Mesenchymal stem cell (in vitro differentiated cells and primary cell): ENCODE measurements at regions not wholly inside any gene's neighbourhood (a gene's known extent, or its start where the extent isn't known, plus 50 kb on each side); places are given as distances from the start of the nearest gene placed in this dataset.

Experiments
- DNase-seq: peaks from one replicate; pipeline ENCODE4 v3.0.0-alpha.2; 2013
- H2AFZ ChIP-seq: one replicate; pipeline ENCODE4 v1.6.1; 2013; ENCODE audit warnings: low read depth, mild to moderate bottlenecking, control low read depth, inconsistent platforms, low read length, moderate library complexity
- H2AK5ac ChIP-seq: 2 replicates; pipeline ENCODE4 v1.6.1; 2013; ENCODE audit warnings: low read length, moderate library complexity, mild to moderate bottlenecking, inconsistent platforms; ENCODE audit not compliant: severe bottlenecking
- H2BK120ac ChIP-seq: one replicate; pipeline ENCODE4 v1.6.1; 2013; ENCODE audit warnings: low read depth, mild to moderate bottlenecking, inconsistent platforms, low read length, moderate library complexity
- H2BK12ac ChIP-seq, 2 experiments: one replicate each; pipeline ENCODE4 v1.6.1; 2013; ENCODE audit warnings: inconsistent platforms in 2 of 2, low read length in 2 of 2, mild to moderate bottlenecking in 2 of 2, moderate library complexity in 2 of 2, control low read depth in 1 of 2
- H2BK15ac ChIP-seq: one replicate; pipeline ENCODE4 v1.6.1; 2013; ENCODE audit warnings: mild to moderate bottlenecking, low read depth, inconsistent platforms; ENCODE audit not compliant: poor library complexity, severe bottlenecking
- H2BK5ac ChIP-seq: 2 replicates; pipeline ENCODE4 v1.6.1; 2013; ENCODE audit warnings: low read depth, mild to moderate bottlenecking, low read length, control low read depth, inconsistent platforms; ENCODE audit not compliant: poor library complexity, severe bottlenecking
- H3K14ac ChIP-seq, 2 experiments: one replicate each; pipeline ENCODE4 v1.6.1; 2013; ENCODE audit warnings: inconsistent platforms in 2 of 2, low read length in 2 of 2, control low read depth in 1 of 2, mild to moderate bottlenecking in 1 of 2, moderate library complexity in 1 of 2
- H3K18ac ChIP-seq, 2 experiments: one replicate each; pipeline ENCODE4 v1.6.1; 2013; ENCODE audit warnings: inconsistent platforms in 2 of 2, low read length in 2 of 2, control low read depth in 1 of 2, low read depth in 1 of 2, mild to moderate bottlenecking in 1 of 2
- H3K23ac ChIP-seq, 2 experiments: one replicate each; pipeline ENCODE4 v1.6.1; 2013; ENCODE audit warnings: inconsistent platforms in 2 of 2, low read length in 2 of 2, mild to moderate bottlenecking in 2 of 2, moderate library complexity in 2 of 2, control low read depth in 1 of 2
- H3K27ac ChIP-seq: 2 replicates; pipeline ENCODE4 v1.5.1; 2013; ENCODE audit warnings: mild to moderate bottlenecking, moderate library complexity, low read length, control low read depth, inconsistent platforms; ENCODE audit not compliant: poor library complexity, severe bottlenecking
- H3K27me3 ChIP-seq, 2 experiments: 2 replicates each; pipeline versions ENCODE4 v1.6.1 to v1.7.0; 2013; ENCODE audit warnings: low read length in 2 of 2, mild to moderate bottlenecking in 2 of 2, moderate library complexity in 2 of 2, control low read depth in 1 of 2, inconsistent platforms in 1 of 2; ENCODE audit not compliant: control insufficient read depth in 1 of 2, insufficient read depth in 1 of 2
- H3K36me3 ChIP-seq, 2 experiments: 2 replicates each; pipeline versions ENCODE4 v1.6.1 to v1.7.0; 2013; ENCODE audit warnings: low read length in 2 of 2, control low read depth in 1 of 2, inconsistent platforms in 1 of 2, low read depth in 1 of 2, mild to moderate bottlenecking in 1 of 2; ENCODE audit not compliant: insufficient read depth in 2 of 2, control insufficient read depth in 1 of 2
- H3K4ac ChIP-seq, 2 experiments: one replicate each; pipeline ENCODE4 v1.6.1; 2013; ENCODE audit warnings: inconsistent platforms in 2 of 2, low read length in 2 of 2, mild to moderate bottlenecking in 2 of 2, moderate library complexity in 2 of 2, control low read depth in 1 of 2, low read depth in 1 of 2
- H3K4me1 ChIP-seq: 2 replicates; pipeline ENCODE4 v1.6.1; 2013; ENCODE audit warnings: low read depth, low read length, control low read depth; ENCODE audit not compliant: control insufficient read depth, insufficient read depth
- H3K4me2 ChIP-seq: 2 replicates; pipeline ENCODE4 v1.6.1; 2013; ENCODE audit warnings: low read length, mild to moderate bottlenecking, inconsistent platforms; ENCODE audit not compliant: poor library complexity, severe bottlenecking
- H3K4me3 ChIP-seq, 2 experiments: 2 replicates each; pipeline versions ENCODE4 v1.5.1 to v1.7.0; 2013; ENCODE audit warnings: low read length in 2 of 2, mild to moderate bottlenecking in 2 of 2, control low read depth in 1 of 2, low read depth in 1 of 2; ENCODE audit not compliant: insufficient read depth in 1 of 2
- H3K79me1 ChIP-seq: replicated peaks from 2 replicates; pipeline ENCODE4 v1.6.1; 2013; ENCODE audit warnings: mild to moderate bottlenecking, control low read depth, low read length, inconsistent platforms; ENCODE audit not compliant: poor library complexity, severe bottlenecking
- H3K9ac ChIP-seq: 2 replicates; pipeline ENCODE4 v1.7.0; 2013; ENCODE audit warnings: mild to moderate bottlenecking, low read length, moderate library complexity
- H3K9me3 ChIP-seq: 2 replicates; pipeline ENCODE4 v1.7.0; 2013; ENCODE audit warnings: mild to moderate bottlenecking, low read length; ENCODE audit not compliant: control insufficient read depth
- H4K8ac ChIP-seq: one replicate; pipeline ENCODE4 v1.6.1; 2013; ENCODE audit warnings: inconsistent platforms, mild to moderate bottlenecking, low read length, moderate library complexity
- H4K91ac ChIP-seq: one replicate; pipeline ENCODE4 v1.6.1; 2013; ENCODE audit warnings: mild to moderate bottlenecking, low read length, inconsistent platforms
- WGBS: methylation state at CpG from one replicate; pipeline ENCODE4 v1.1.7; 2013; ENCODE audit warnings: mixed read lengths; 5-methylcytosine and 5-hydroxymethylcytosine counted together

- Histone ChIP-seq H3K9me3 (no peaks in the 10 kb centered on the region), H3K4ac (no peak overlapping the region), H4K91ac (no peak overlapping the region), H2BK5ac (no peak overlapping the region), H4K8ac (no peak overlapping the region), H3K4me3 (no peak overlapping the region), H2AK5ac (no peak overlapping the region), H3K4me1 (peaks cover 7% of the 10 kb centered on the region), H2BK120ac (no peak overlapping the region), H2BK12ac (no peak overlapping the region), H3K23ac (no peak overlapping the region), H3K36me3 (no peaks in the 10 kb centered on the region), H2BK15ac (no peak overlapping the region), H3K27me3 (no peaks in the 10 kb centered on the region), H3K14ac (no peak overlapping the region), H3K4me2 (no peak overlapping the region), H3K9ac (no peak overlapping the region), H3K79me1 (no peaks in the 10 kb centered on the region), H3K27ac (no peak overlapping the region), H2AFZ (no peak overlapping the region), H3K18ac (no peak overlapping the region)
- no CpG with 5 or more reads among the region's 1 CpG for WGBS
- no peak for DNase-seq
Measured at GRCh38 chr1:221309723-221310122, 430.5 kb downstream of the HLX start.

- Histone ChIP-seq H3K9ac (no peak overlapping the region), H3K27me3 (no peaks in the 10 kb centered on the region), H2AFZ (peak overlapping the region; percentile 51), H3K4me3 (no peak overlapping the region), H3K4ac (no peak overlapping the region), H3K18ac (peak overlapping the region in 1 of 2 experiments; percentile 52), H3K23ac (no peak overlapping the region), H2BK12ac (peak overlapping the region in 1 of 2 experiments; percentile 84), H4K8ac (no peak overlapping the region), H2BK120ac (no peak overlapping the region), H3K4me2 (no peak overlapping the region), H2BK15ac (no peak overlapping the region), H2BK5ac (no peak overlapping the region), H3K27ac (no peak overlapping the region), H4K91ac (no peak overlapping the region), H2AK5ac (no peak overlapping the region), H3K79me1 (no peaks in the 10 kb centered on the region), H3K4me1 (peaks cover 7% of the 10 kb centered on the region), H3K9me3 (no peaks in the 10 kb centered on the region), H3K36me3 (no peaks in the 10 kb centered on the region), H3K14ac (peak overlapping the region in 1 of 2 experiments; percentile 86)
- WGBS: 61% methylated on average over 4 of the region's 4 CpGs
- no peak for DNase-seq
Measured at GRCh38 chr1:221310180-221310579, 430.9 kb downstream of the HLX start.

- H3K27me3 ChIP-seq: no peaks in the 10 kb centered on the region
- 13% methylated on average over 3 of the region's 3 CpGs for WGBS
Measured at GRCh38 chr1:221315330-221315729, 426.6 kb downstream of the DUSP10 start.

DNA sequence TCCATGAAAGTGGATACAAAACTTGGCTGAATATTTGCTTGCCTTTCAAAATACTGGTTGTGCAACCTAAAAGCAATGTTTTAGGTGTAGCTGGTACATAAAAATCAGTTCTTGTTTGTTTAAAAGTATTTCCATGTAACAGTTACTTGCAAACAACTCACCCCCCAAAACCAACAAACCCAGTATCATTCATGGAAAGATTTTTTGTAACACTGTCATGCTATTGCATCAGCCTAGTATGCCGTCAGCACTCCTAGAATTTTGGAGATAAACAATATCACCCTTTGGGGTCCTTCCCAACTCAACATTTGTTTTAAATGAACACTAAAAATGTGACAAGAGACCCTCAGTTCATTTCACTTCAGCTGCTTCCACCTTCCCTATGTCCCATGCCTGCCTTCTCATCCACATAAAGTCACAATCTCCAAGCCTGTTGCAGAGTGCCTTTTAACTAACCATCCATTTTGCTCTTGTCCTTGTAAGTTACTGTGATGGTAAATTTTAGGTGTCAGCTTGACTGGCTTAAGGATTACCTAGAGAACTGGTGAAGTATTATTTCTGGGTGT is 425.3 kb downstream of the DUSP10 start:
- Histone ChIP-seq H3K27ac (no peak overlapping the region), H2BK120ac (no peak overlapping the region), H3K18ac (peak overlapping the region in 1 of 2 experiments; percentile 2), H3K36me3 (no peaks in the 10 kb centered on the region), H2AFZ (no peak overlapping the region), H3K14ac (no peak overlapping the region), H4K8ac (no peak overlapping the region), H4K91ac (no peak overlapping the region), H3K9me3 (no peaks in the 10 kb centered on the region), H2BK12ac (peak overlapping the region in 1 of 2 experiments; percentile 63), H2BK5ac (no peak overlapping the region), H3K23ac (no peak overlapping the region), H3K4ac (no peak overlapping the region), H3K4me1 (peaks cover 2% of the 10 kb centered on the region), H2BK15ac (no peak overlapping the region), H3K4me3 (no peak overlapping the region), H3K27me3 (no peaks in the 10 kb centered on the region), H3K79me1 (no peaks in the 10 kb centered on the region), H3K9ac (peak overlapping the region; percentile 29), H3K4me2 (no peak overlapping the region), H2AK5ac (no peak overlapping the region)
- peak; percentile 40 for DNase-seq
- 55% methylated on average over 1 of the region's 1 CpG for WGBS

More at GRCh38 chr1:221315330-221315729, 426.6 kb downstream of the DUSP10 start:
- H3K4me1 ChIP-seq: peaks cover 2% of the 10 kb centered on the region
- H3K4me3 ChIP-seq: peak overlapping the region in 1 of 2 experiments; percentile 44
- H3K9me3 ChIP-seq: no peaks in the 10 kb centered on the region
- H2AFZ ChIP-seq: no peak overlapping the region
- H3K18ac ChIP-seq: peak overlapping the region in 1 of 2 experiments; percentile 16
- no peak overlapping the region for H2BK15ac ChIP-seq
- H2BK5ac ChIP-seq: no peak overlapping the region
- no peak overlapping the region for H3K23ac ChIP-seq
- no peak overlapping the region for H2AK5ac ChIP-seq
- H3K4me2 ChIP-seq: no peak overlapping the region
- no peak overlapping the region for H2BK120ac ChIP-seq
- H3K4ac ChIP-seq: no peak overlapping the region
- no peak overlapping the region for H3K14ac ChIP-seq
- no peaks in the 10 kb centered on the region for H3K79me1 ChIP-seq
- H3K27ac ChIP-seq: no peak overlapping the region
- peak; percentile 69 for DNase-seq
- H3K9ac ChIP-seq: peak overlapping the region; percentile 75
- no peak overlapping the region for H4K8ac ChIP-seq
- no peaks in the 10 kb centered on the region for H3K36me3 ChIP-seq
- H2BK12ac ChIP-seq: no peak overlapping the region
- no peak overlapping the region for H4K91ac ChIP-seq
